H9 (cell line): ENCODE measurements at regions not wholly inside any gene's neighbourhood (a gene's known extent, or its start where the extent isn't known, plus 50 kb on each side); places are given as distances from the start of the nearest gene placed in this dataset.

ENCODE experiments used
- DNase-seq: peaks from one replicate; pipeline ENCODE4 v3.0.0-alpha.2; 2017
- H2AFZ ChIP-seq: one replicate; pipeline ENCODE4 v1.6.1; 2013; ENCODE audit warnings: mild to moderate bottlenecking, low read length, control low read depth, moderate library complexity
- H2AK5ac ChIP-seq: 2 replicates; pipeline ENCODE4 v1.6.1; 2013; ENCODE audit warnings: low read length, control low read depth, mixed read lengths; ENCODE audit not compliant: insufficient read length
- H2BK120ac ChIP-seq: one replicate; pipeline ENCODE4 v1.6.1; 2013; ENCODE audit warnings: low read depth, mild to moderate bottlenecking, low read length, control low read depth, inconsistent platforms; ENCODE audit not compliant: poor library complexity, severe bottlenecking
- H2BK12ac ChIP-seq: 2 replicates; pipeline ENCODE4 v1.6.1; 2013; ENCODE audit warnings: low read length, control low read depth, mixed read lengths, low read depth; ENCODE audit not compliant: insufficient read length
- H2BK15ac ChIP-seq: 2 replicates; pipeline ENCODE4 v1.6.1; 2013; ENCODE audit warnings: low read depth, low read length, control low read depth
- H2BK20ac ChIP-seq: one replicate; pipeline ENCODE4 v1.6.1; 2013; ENCODE audit warnings: low read depth, mild to moderate bottlenecking, low read length, control low read depth, inconsistent platforms; ENCODE audit not compliant: poor library complexity, severe bottlenecking
- H2BK5ac ChIP-seq: 2 replicates; pipeline ENCODE4 v1.6.1; 2013; ENCODE audit warnings: low read length, control low read depth, mixed read lengths; ENCODE audit not compliant: insufficient read length
- H3K14ac ChIP-seq: 2 replicates; pipeline ENCODE4 v1.6.1; 2013; ENCODE audit warnings: low read length, control low read depth; ENCODE audit not compliant: insufficient read depth
- H3K18ac ChIP-seq: 2 replicates; pipeline ENCODE4 v1.6.1; 2013; ENCODE audit warnings: low read depth, mild to moderate bottlenecking, mixed read lengths, low read length, control low read depth; ENCODE audit not compliant: insufficient read length
- H3K23ac ChIP-seq: 2 replicates; pipeline ENCODE4 v1.6.1; 2013; ENCODE audit warnings: low read length, control low read depth, mixed read lengths, low read depth; ENCODE audit not compliant: insufficient read length
- H3K23me2 ChIP-seq: 2 replicates; pipeline ENCODE4 v1.6.1; 2013; ENCODE audit warnings: low read depth, mild to moderate bottlenecking, mixed read lengths, low read length, control low read depth; ENCODE audit not compliant: insufficient read length, poor library complexity, severe bottlenecking
- H3K27ac ChIP-seq: 2 replicates; pipeline ENCODE4 v1.5.1; 2013; ENCODE audit warnings: low read length, control low read depth, mixed read lengths, low read depth; ENCODE audit not compliant: insufficient read length
- H3K27me3 ChIP-seq: 2 replicates; pipeline ENCODE4 v1.6.1; 2013; ENCODE audit warnings: low read length, control low read depth, inconsistent platforms; ENCODE audit not compliant: insufficient read depth
- H3K4ac ChIP-seq: 2 replicates; pipeline ENCODE4 v1.6.1; 2013; ENCODE audit warnings: low read depth, mild to moderate bottlenecking, control low read depth, inconsistent platforms, low read length, moderate library complexity
- H3K4me1 ChIP-seq: 2 replicates; pipeline ENCODE4 v1.6.1; 2013; ENCODE audit warnings: low read length, control low read depth, inconsistent platforms; ENCODE audit not compliant: insufficient read depth
- H3K4me2 ChIP-seq: 2 replicates; pipeline ENCODE4 v1.6.1; 2013; ENCODE audit warnings: low read length, control low read depth, mixed read lengths; ENCODE audit not compliant: insufficient read length, insufficient read depth
- H3K56ac ChIP-seq: 2 replicates; pipeline ENCODE4 v1.6.1; 2013; ENCODE audit warnings: low read depth, mild to moderate bottlenecking, mixed read lengths, low read length, control low read depth; ENCODE audit not compliant: insufficient read length
- H3K79me1 ChIP-seq: 2 replicates; pipeline ENCODE4 v1.6.1; 2013; ENCODE audit warnings: low read depth, mild to moderate bottlenecking, moderate library complexity, low read length, control low read depth, inconsistent platforms; ENCODE audit not compliant: insufficient read depth, poor library complexity, severe bottlenecking
- H3K79me2 ChIP-seq: 2 replicates; pipeline ENCODE4 v1.6.1; 2013; ENCODE audit warnings: low read length, control low read depth, inconsistent platforms; ENCODE audit not compliant: insufficient read depth
- H3K9ac ChIP-seq: 2 replicates; pipeline ENCODE4 v1.6.1; 2013; ENCODE audit warnings: low read length, control low read depth, mixed read lengths; ENCODE audit not compliant: insufficient read length; ENCODE audit errors: extremely low read depth
- H3K9me3 ChIP-seq: one replicate; pipeline ENCODE4 v1.6.1; 2013; ENCODE audit warnings: low read depth, low read length, inconsistent platforms; ENCODE audit not compliant: control insufficient read depth
- H3T11ph ChIP-seq: one replicate; pipeline ENCODE4 v1.6.1; 2013; ENCODE audit warnings: mild to moderate bottlenecking, low read length, control low read depth, inconsistent platforms
- H4K20me1 ChIP-seq: one replicate; pipeline ENCODE4 v1.6.1; 2013; ENCODE audit not compliant: control insufficient read depth, insufficient read length, insufficient read depth
- H4K5ac ChIP-seq: 2 replicates; pipeline ENCODE4 v1.6.1; 2013; ENCODE audit warnings: low read depth, mild to moderate bottlenecking, mixed read lengths, low read length, control low read depth; ENCODE audit not compliant: insufficient read length
- H4K8ac ChIP-seq: replicated peaks from 2 replicates; pipeline ENCODE4 v1.6.1; 2013; ENCODE audit warnings: low read length, control low read depth, mixed read lengths, low read depth; ENCODE audit not compliant: insufficient read length
- H4K91ac ChIP-seq: 2 replicates; pipeline ENCODE4 v1.6.1; 2013; ENCODE audit warnings: low read depth, mild to moderate bottlenecking, moderate library complexity, mixed read lengths, low read length, control low read depth; ENCODE audit not compliant: insufficient read length
- H3K27ac Mint-ChIP-seq, 3 experiments: 2 replicates in 2 of 3; 3 replicates in 1 of 3; pipeline ENCODE4 v1.8.0; 2020 to 2021; ENCODE audit warnings: mixed read lengths in 3 of 3, mild to moderate bottlenecking in 1 of 3, moderate library complexity in 1 of 3
- H3K27me3 Mint-ChIP-seq: 2 replicates; pipeline ENCODE4 v1.8.0; 2021; ENCODE audit warnings: low read depth, mild to moderate bottlenecking, moderate library complexity, mixed read lengths
- H3K36me3 Mint-ChIP-seq, 3 experiments: 2 replicates in 2 of 3; 3 replicates in 1 of 3; pipeline ENCODE4 v1.8.0; 2020 to 2021; ENCODE audit warnings: low read depth in 3 of 3, mixed read lengths in 3 of 3; ENCODE audit not compliant: insufficient read depth in 1 of 3
- H3K4me1 Mint-ChIP-seq, 2 experiments: 2 replicates each; pipeline ENCODE4 v1.8.0; 2020; ENCODE audit warnings: mixed read lengths in 2 of 2
- H3K4me3 Mint-ChIP-seq, 2 experiments: 2 replicates in 1 of 2; 3 replicates in 1 of 2; pipeline ENCODE4 v1.8.0; 2020 to 2021; ENCODE audit warnings: mild to moderate bottlenecking in 2 of 2, mixed read lengths in 2 of 2, moderate library complexity in 1 of 2
- H3K9me3 Mint-ChIP-seq, 2 experiments: 2 replicates in 1 of 2; 3 replicates in 1 of 2; pipeline ENCODE4 v1.8.0; 2020; ENCODE audit warnings: mild to moderate bottlenecking in 2 of 2, mixed read lengths in 2 of 2, moderate library complexity in 1 of 2
- CTCF ChIP-seq: fragments of 200-600 bp; sonication (generic); conservative IDR thresholded peaks from 3 replicates; pipeline ENCODE4 v1.8.0; 2021; ENCODE audit warnings: antibody characterized with exemption, mild to moderate bottlenecking

GRCh38 chr11:92046103-92046502 lies 178.5 kb upstream of the FAT3 start:
- DNase-seq: no peak
- H2BK120ac ChIP-seq: no peak overlapping the region
- no peak for TF ChIP-seq CTCF
- no peak overlapping the region for H3K23ac ChIP-seq
- H3K4me1 ChIP-seq: no peaks in the 10 kb centered on the region
- H4K20me1 ChIP-seq: no peaks in the 10 kb centered on the region
- no peak overlapping the region for H2AFZ ChIP-seq
- peaks cover 0 to 2% (median 0%) of the 10 kb centered on the region in 3 experiments; a peak in 1 of 7 replicates for H3K36me3 Mint-ChIP-seq
- H3K4me3 Mint-ChIP-seq: no peak overlapping the region
- H3K18ac ChIP-seq: no peak overlapping the region
- H3K27ac ChIP-seq: no peak overlapping the region
- H3K9ac ChIP-seq: no peak overlapping the region
- H4K8ac ChIP-seq: no peak overlapping the region
- no peaks in the 10 kb centered on the region for H3K79me1 ChIP-seq
- H3K4me1 Mint-ChIP-seq: no peaks in the 10 kb centered on the region
- no peak overlapping the region for H4K91ac ChIP-seq
- no peaks in the 10 kb centered on the region for H3K9me3 Mint-ChIP-seq
- H3K23me2 ChIP-seq: no peaks in the 10 kb centered on the region
- no peak overlapping the region for H3T11ph ChIP-seq
- no peaks in the 10 kb centered on the region for H3K79me2 ChIP-seq
- no peak overlapping the region for H2BK20ac ChIP-seq
- no peak overlapping the region for H2AK5ac ChIP-seq
- no peak overlapping the region for H2BK15ac ChIP-seq
- no peak overlapping the region for H3K27ac Mint-ChIP-seq
- no peak overlapping the region for H3K4ac ChIP-seq
- no peaks in the 10 kb centered on the region for H3K27me3 Mint-ChIP-seq
- H2BK12ac ChIP-seq: no peak overlapping the region
- H3K4me2 ChIP-seq: no peak overlapping the region
- no peaks in the 10 kb centered on the region for H3K9me3 ChIP-seq
- no peak overlapping the region for H4K5ac ChIP-seq
- H3K56ac ChIP-seq: no peak overlapping the region
- H3K14ac ChIP-seq: no peak overlapping the region
- no peaks in the 10 kb centered on the region for H3K27me3 ChIP-seq
- H2BK5ac ChIP-seq: no peak overlapping the region
